Gastrocnemius medialis (tissue), 4 donors: ENCODE measurements at regions not wholly inside any gene's neighbourhood (a gene's known extent, or its start where the extent isn't known, plus 50 kb on each side); places are given as distances from the start of the nearest gene placed in this dataset.

Source experiments
- ATAC-seq, 2 donors: fragments of 150-250 bp; one replicate each; pipeline ENCODE4 v1.9.1; 2016
- DNase-seq, 2 donors: peaks; one replicate each; pipeline ENCODE4 v3.0.0-alpha.2; 2019
- H3K27ac ChIP-seq, 4 donors: fragments of 200-600 bp; sonication (generic); 1 replicate in 1 of 4; 2 replicates in 3 of 4; pipeline ENCODE4 v1.5.1; 2016 to 2018; ENCODE audit warnings: mild to moderate bottlenecking in 2 of 4, moderate library complexity in 1 of 4
- H3K27me3 ChIP-seq, 3 donors: fragments of 200-600 bp; sonication (generic) in 2 of 3; 1 replicate in 1 of 3; 2 replicates in 2 of 3; pipeline versions ENCODE4 v1.5.1 to v1.6.0; 2016 to 2019; ENCODE audit warnings: mild to moderate bottlenecking in 1 of 3, moderate library complexity in 1 of 3
- H3K36me3 ChIP-seq, 2 donors: fragments of 200-600 bp; sonication (generic) in 1 of 2; one replicate each; pipeline ENCODE4 v1.5.1; 2017 to 2018
- H3K4me1 ChIP-seq, 2 donors: fragments of 200-600 bp; sonication (generic) in 1 of 2; one replicate each; pipeline ENCODE4 v1.5.1; 2016 to 2017; ENCODE audit warnings: mild to moderate bottlenecking in 2 of 2
- H3K4me3 ChIP-seq, 4 donors: fragments of 200-600 bp; sonication (generic) in 3 of 4; 1 replicate in 1 of 4; 2 replicates in 3 of 4; pipeline ENCODE4 v1.5.1; 2016 to 2019; ENCODE audit warnings: mild to moderate bottlenecking in 2 of 4
- H3K9me3 ChIP-seq, 3 donors: fragments of 200-600 bp; sonication (generic) in 2 of 3; 1 replicate in 1 of 3; 2 replicates in 2 of 3; pipeline ENCODE4 v1.5.1; 2016 to 2019
- CTCF ChIP-seq, 5 experiments: fragments of 450-650 bp in 3 of 5; fragments of 200-600 bp in 2 of 5; sonication (generic) in 2 of 5; IDR thresholded peaks in 4 of 5; conservative IDR thresholded peaks in 1 of 5; 1 replicate in 4 of 5; 2 replicates in 1 of 5; pipeline ENCODE4 v1.5.1; 2016 to 2019; ENCODE audit warnings: antibody characterized with exemption in 5 of 5, mild to moderate bottlenecking in 3 of 5, moderate library complexity in 3 of 5
- POLR2A ChIP-seq, 2 donors: fragments of 450-650 bp; IDR thresholded peaks; one replicate each; pipeline ENCODE4 v1.6.1; 2017; ENCODE audit warnings: antibody characterized with exemption in 2 of 2, mild to moderate bottlenecking in 2 of 2, moderate library complexity in 2 of 2
- in situ Hi-C, 4 donors: fragments of 200-750 bp; cut with MboI; loops; one replicate each; pipeline versions ENCODE4 v1.15.0 to v1.8.0; 2017; ENCODE audit warnings: low sequenced_read_pairs in 4 of 4
- intact Hi-C: fragments of 100-400 bp; cut with DNase I; formaldehyde crosslinking; loops from one replicate; pipeline ENCODE4 v1.15.1; 2023; ENCODE audit warnings: low total_unique reads

- intact Hi-C loops = loop anchor here (1.0 kb wide), 1 partner anchor 33 kb away; no protein-coding TSS in a partner anchor
- DNase-seq = no peak
- in situ Hi-C loops = no loop called here
These were observed 81.7 kb downstream of the GLI2 start for GRCh38 chr2:120817136-120817955.

DNA sequence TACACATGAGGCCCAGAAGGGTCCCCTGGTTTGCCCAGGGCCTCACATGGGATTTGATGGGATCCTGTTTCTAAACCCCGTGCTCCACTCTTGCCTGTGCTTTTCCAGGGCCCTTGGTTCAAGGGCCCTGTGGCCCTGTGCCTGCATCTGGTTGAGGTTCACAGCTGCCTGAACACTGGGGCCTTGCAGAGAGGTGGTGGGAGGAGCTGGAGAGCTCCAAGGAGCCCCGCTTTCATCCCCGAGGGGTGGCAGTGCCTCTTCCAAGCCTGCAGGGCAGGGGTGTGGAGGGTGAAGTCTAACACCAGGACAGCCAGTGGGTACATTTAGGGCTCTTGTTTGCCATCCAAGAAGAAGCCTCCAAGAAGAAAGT is 82.3 kb downstream of the GLI2 start:
- H3K4me1 ChIP-seq = no peaks in the 10 kb centered on the region
- H3K36me3 ChIP-seq = no peaks in the 10 kb centered on the region
- H3K9me3 ChIP-seq = no peaks in the 10 kb centered on the region
- H3K27me3 ChIP-seq = no peaks in the 10 kb centered on the region
- no peak overlapping the region for H3K4me3 ChIP-seq
- in situ Hi-C loops = no loop called here
- ATAC-seq = no peak
- no peak overlapping the region for H3K27ac ChIP-seq
- TF ChIP-seq POLR2A (IDR thresholded peaks at IDR 0.05) = no peak
- no peak for TF ChIP-seq CTCF (IDR thresholded peaks at IDR 0.05 in 4 of 5, conservative IDR thresholded peaks at IDR 0.05 in 1 of 5)
- intact Hi-C loops = loop anchor here (1.0 kb wide), 1 partner anchor 32 kb away; no protein-coding TSS in a partner anchor
- DNase-seq = no peak

More at GRCh38 chr2:120817136-120817955, 81.7 kb downstream of the GLI2 start:
- Histone ChIP-seq H3K36me3 (no peaks in the 10 kb centered on the region), H3K4me1 (no peaks in the 10 kb centered on the region), H3K9me3 (no peaks in the 10 kb centered on the region), H3K4me3 (no peak overlapping the region), H3K27ac (no peak overlapping the region), H3K27me3 (no peaks in the 10 kb centered on the region)
- no peak for ATAC-seq
- TF ChIP-seq CTCF (IDR thresholded peaks at IDR 0.05 in 4 of 5, conservative IDR thresholded peaks at IDR 0.05 in 1 of 5) = no peak
- TF ChIP-seq POLR2A (IDR thresholded peaks at IDR 0.05) = no peak

- no peak overlapping the region for H3K4me3 ChIP-seq
- DNase-seq = no peak
- H3K36me3 ChIP-seq = no peaks in the 10 kb centered on the region
- H3K4me1 ChIP-seq = no peaks in the 10 kb centered on the region
- no peaks in the 10 kb centered on the region for H3K9me3 ChIP-seq
- no peaks in the 10 kb centered on the region for H3K27me3 ChIP-seq
- in situ Hi-C loops = no loop called here
- no peak overlapping the region for H3K27ac ChIP-seq
- peak in 1 of 2 donors; percentile 34 for ATAC-seq
- intact Hi-C loops = no loop called here
- TF ChIP-seq POLR2A (IDR thresholded peaks at IDR 0.05) = no peak
- no peak for TF ChIP-seq CTCF (IDR thresholded peaks at IDR 0.05 in 4 of 5, conservative IDR thresholded peaks at IDR 0.05 in 1 of 5)
These were observed 82.8 kb downstream of the GLI2 start for GRCh38 chr2:120818441-120818920.

DNA sequence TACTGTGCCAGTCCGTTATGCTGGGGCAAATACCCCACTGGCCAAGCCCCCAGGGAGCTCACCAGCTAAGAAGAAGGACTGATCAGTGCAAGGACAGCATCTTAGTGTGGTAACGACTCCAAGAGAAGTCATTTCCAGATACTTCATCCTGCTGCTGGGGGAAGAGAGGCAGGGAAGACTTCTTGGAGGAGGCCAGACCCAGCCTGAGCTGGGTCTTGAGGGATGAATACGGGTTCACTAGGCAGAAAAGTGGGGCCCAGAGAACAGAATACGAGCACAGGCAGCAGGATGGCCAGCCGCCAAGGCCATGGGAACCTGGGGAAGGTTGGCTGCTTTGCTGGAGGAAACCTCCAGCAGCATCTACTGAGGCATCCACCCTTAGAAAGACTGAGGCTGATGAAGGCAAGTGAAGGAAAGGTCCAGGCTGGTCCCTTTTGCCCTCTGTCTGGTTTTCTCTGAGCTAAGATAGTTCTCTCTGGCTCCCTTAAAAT is 84.1 kb downstream of the GLI2 start:
- in situ Hi-C loops (no loop called here), intact Hi-C loops (no loop called here)
- Histone ChIP-seq H3K27me3 (no peaks in the 10 kb centered on the region), H3K27ac (no peak overlapping the region), H3K4me1 (no peaks in the 10 kb centered on the region), H3K9me3 (no peaks in the 10 kb centered on the region), H3K36me3 (no peaks in the 10 kb centered on the region), H3K4me3 (no peak overlapping the region)
- ATAC-seq (no peak), DNase-seq (no peak)
- TF ChIP-seq POLR2A (IDR thresholded peaks at IDR 0.05) = no peak
- TF ChIP-seq CTCF (IDR thresholded peaks at IDR 0.05 in 4 of 5, conservative IDR thresholded peaks at IDR 0.05 in 1 of 5) = no peak
